ENCODE measurements at regions not wholly inside any gene's neighbourhood (a gene's known extent, or its start where the extent isn't known, plus 50 kb on each side); places are given as distances from the start of the nearest gene placed in this dataset.

GRCh38 chr5:110105692-110106091 lies 416.0 kb downstream of the MAN2A1 start:
- DNase-seq (ENCODE audit: low read depth in 4 of 4, low spot score in 1 of 4): no peak

- no peak for DNase-seq (ENCODE audit: low read depth in 4 of 4, low spot score in 1 of 4)
These were observed 417.0 kb downstream of the MAN2A1 start for GRCh38 chr5:110106750-110107149.

GRCh38 chr5:110108520-110108919 lies 418.8 kb downstream of the MAN2A1 start:
- DNase-seq (ENCODE audit: low read depth in 4 of 4, low spot score in 1 of 4): no peak

- no peak for DNase-seq (ENCODE audit: low read depth in 4 of 4, low spot score in 1 of 4)
These were observed 419.9 kb downstream of the MAN2A1 start for GRCh38 chr5:110109667-110110066.

- DNase-seq (ENCODE audit: low read depth in 4 of 4, low spot score in 1 of 4): no peak
These were observed 422.6 kb downstream of the MAN2A1 start for GRCh38 chr5:110112348-110112747.

- no peak for DNase-seq (ENCODE audit: low read depth in 4 of 4, low spot score in 1 of 4)
These were observed 425.8 kb downstream of the MAN2A1 start for GRCh38 chr5:110115503-110115902.

- no peak for DNase-seq (ENCODE audit: low read depth in 4 of 4, low spot score in 1 of 4)
These were observed 426.8 kb downstream of the MAN2A1 start for GRCh38 chr5:110116539-110116938.

GRCh38 chr5:110134963-110135935 lies 445.5 kb downstream of the MAN2A1 start:
- no peak for DNase-seq (ENCODE audit: low read depth in 4 of 4, low spot score in 1 of 4)

- DNase-seq (ENCODE audit: low read depth in 4 of 4, low spot score in 1 of 4): no peak
These were observed 460.5 kb downstream of the MAN2A1 start for GRCh38 chr5:110150199-110150598.

GRCh38 chr5:110159202-110159601 lies 469.5 kb downstream of the MAN2A1 start:
- no peak for DNase-seq (ENCODE audit: low read depth in 4 of 4, low spot score in 1 of 4)

GRCh38 chr5:110161162-110161561 lies 471.4 kb downstream of the MAN2A1 start:
- no peak for DNase-seq (ENCODE audit: low read depth in 4 of 4, low spot score in 1 of 4)

GRCh38 chr5:110165366-110165765 lies 475.6 kb downstream of the MAN2A1 start:
- DNase-seq (ENCODE audit: low read depth in 4 of 4, low spot score in 1 of 4): no peak

- DNase-seq (ENCODE audit: low read depth in 4 of 4, low spot score in 1 of 4): no peak
These were observed 477.7 kb downstream of the MAN2A1 start for GRCh38 chr5:110167384-110167783.

GRCh38 chr5:110169461-110169860 lies 479.7 kb downstream of the MAN2A1 start:
- DNase-seq (ENCODE audit: low read depth in 4 of 4, low spot score in 1 of 4): no peak

- no peak for DNase-seq (ENCODE audit: low read depth in 4 of 4, low spot score in 1 of 4)
These were observed 488.0 kb downstream of the MAN2A1 start for GRCh38 chr5:110177729-110178128.

- no peak for DNase-seq (ENCODE audit: low read depth in 4 of 4, low spot score in 1 of 4)
These were observed 489.6 kb downstream of the MAN2A1 start for GRCh38 chr5:110179321-110179720.

- no peak for DNase-seq (ENCODE audit: low read depth in 4 of 4, low spot score in 1 of 4)
These were observed 504.5 kb downstream of the MAN2A1 start for GRCh38 chr5:110194191-110194590.

GRCh38 chr5:110195288-110195687 lies 505.6 kb downstream of the MAN2A1 start:
- DNase-seq (ENCODE audit: low read depth in 4 of 4, low spot score in 1 of 4): no peak

- DNase-seq (ENCODE audit: low read depth in 4 of 4, low spot score in 1 of 4): no peak
These were observed 512.1 kb downstream of the MAN2A1 start for GRCh38 chr5:110201791-110202190.

GRCh38 chr5:110203661-110204060 lies 513.9 kb downstream of the MAN2A1 start:
- DNase-seq (ENCODE audit: low read depth in 4 of 4, low spot score in 1 of 4): no peak

GRCh38 chr5:110209401-110209800 lies 517.1 kb downstream of the TMEM232 start:
- no peak for DNase-seq (ENCODE audit: low read depth in 4 of 4, low spot score in 1 of 4)

- no peak for DNase-seq (ENCODE audit: low read depth in 4 of 4, low spot score in 1 of 4)
These were observed 507.5 kb downstream of the TMEM232 start for GRCh38 chr5:110218981-110219380.

GRCh38 chr5:110219769-110220168 lies 506.7 kb downstream of the TMEM232 start:
- no peak for DNase-seq (ENCODE audit: low read depth in 4 of 4, low spot score in 1 of 4)
